Memory B cell (primary cell): ENCODE measurements at regions not wholly inside any gene's neighbourhood (a gene's known extent, or its start where the extent isn't known, plus 50 kb on each side); places are given as distances from the start of the nearest gene placed in this dataset.

Experiments used
- ATAC-seq: fragments of 150-1000 bp; cut with Tn5 transposase; 2 replicates; pipeline ENCODE4 v1.10.0; 2021; ENCODE audit warnings: low read depth, mild to moderate bottlenecking, moderate library complexity
- DNase-seq, 2 donors: peaks; one replicate each; pipeline ENCODE4 v3.0.0; 2022; ENCODE audit warnings: low spot score in 2 of 2
- H3K27ac Mint-ChIP-seq: one replicate; pipeline ENCODE4 v1.8.0; 2022; ENCODE audit warnings: mild to moderate bottlenecking, moderate library complexity, mixed read lengths
- H3K27me3 Mint-ChIP-seq: one replicate; pipeline ENCODE4 v1.8.0; 2022; ENCODE audit warnings: mixed read lengths
- H3K36me3 Mint-ChIP-seq: one replicate; pipeline ENCODE4 v1.8.0; 2022; ENCODE audit warnings: mild to moderate bottlenecking, mixed read lengths
- H3K4me1 Mint-ChIP-seq: one replicate; pipeline ENCODE4 v1.8.0; 2022; ENCODE audit warnings: mixed read lengths
- H3K4me3 Mint-ChIP-seq: one replicate; pipeline ENCODE4 v1.8.0; 2022; ENCODE audit warnings: mild to moderate bottlenecking, moderate library complexity, mixed read lengths
- H3K9me3 Mint-ChIP-seq: one replicate; pipeline ENCODE4 v1.8.0; 2022; ENCODE audit warnings: mixed read lengths

DNA sequence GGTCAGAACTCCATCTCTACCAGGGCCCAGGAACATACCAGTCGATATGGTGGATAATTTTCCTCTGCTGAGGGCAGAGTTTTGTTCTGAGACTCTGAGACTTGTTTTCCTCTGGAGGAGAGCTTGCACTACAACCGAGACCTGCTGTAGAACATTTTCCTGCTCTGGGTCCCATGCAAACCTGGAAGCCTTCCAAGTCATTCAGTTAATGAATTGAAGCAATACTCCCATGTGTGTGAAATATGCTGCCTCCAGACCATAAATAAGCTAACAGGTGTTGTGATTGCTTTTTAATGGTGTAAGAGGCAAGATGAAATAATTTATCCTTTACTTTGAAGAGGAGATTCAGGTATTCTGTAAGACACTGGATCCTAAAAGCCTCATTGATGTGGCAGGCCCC lies 372.8 kb downstream of the TMEM167A start:
- peaks cover 3% of the 10 kb centered on the region for H3K27me3 Mint-ChIP-seq

DNA sequence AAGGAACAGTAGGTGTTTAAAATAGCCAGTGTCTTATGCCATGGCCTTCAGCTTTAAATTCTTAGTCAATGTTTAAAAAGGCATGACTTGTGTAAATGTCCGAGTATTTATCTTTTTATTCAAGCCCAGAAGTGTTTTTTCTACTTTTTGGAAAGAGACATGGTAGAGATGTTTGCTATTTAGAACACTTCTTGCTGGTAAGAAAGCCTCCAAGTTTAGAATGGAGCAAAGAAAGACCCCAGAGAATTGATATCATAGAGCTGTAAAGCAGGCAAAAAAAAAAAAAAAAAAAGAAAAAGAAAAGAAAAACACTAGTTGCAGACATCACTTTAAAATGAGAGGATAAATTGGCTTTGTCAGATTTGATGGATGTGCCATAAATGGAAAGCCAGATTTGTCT lies 375.1 kb downstream of the TMEM167A start:
- Mint-ChIP-seq H3K36me3 (no peaks in the 10 kb centered on the region), H3K4me3 (no peak overlapping the region), H3K27me3 (peaks cover 3% of the 10 kb centered on the region), H3K27ac (no peak overlapping the region), H3K9me3 (peaks cover 1% of the 10 kb centered on the region), H3K4me1 (no peaks in the 10 kb centered on the region)
- ATAC-seq (no peak), DNase-seq (no peak)

More for the DNA sequence above, 372.8 kb downstream of the TMEM167A start:
- DNase-seq (no peak), ATAC-seq (no peak)
- H3K4me3 Mint-ChIP-seq = no peak overlapping the region
- peaks cover 3% of the 10 kb centered on the region for H3K9me3 Mint-ChIP-seq
- no peaks in the 10 kb centered on the region for H3K36me3 Mint-ChIP-seq
- no peaks in the 10 kb centered on the region for H3K4me1 Mint-ChIP-seq
- H3K27ac Mint-ChIP-seq = no peak overlapping the region

DNA sequence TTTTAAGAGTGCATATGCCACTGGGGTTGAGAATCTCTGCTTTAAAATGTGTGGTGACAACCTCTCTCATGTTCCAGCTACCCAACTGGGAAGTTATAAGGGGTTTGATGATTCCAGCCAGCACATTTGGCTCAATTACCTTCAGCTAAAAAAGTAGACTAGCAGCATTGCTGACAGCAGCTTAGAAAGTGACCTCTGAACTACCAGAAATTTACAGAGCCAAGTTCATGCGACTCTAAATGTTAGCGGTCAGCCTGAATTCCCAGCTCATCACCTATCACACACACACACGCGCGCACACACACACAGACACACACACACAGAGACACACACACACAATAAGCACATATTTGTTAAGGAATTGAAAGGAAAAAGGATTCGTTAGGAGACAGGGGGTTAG lies 377.5 kb downstream of the TMEM167A start:
- ATAC-seq (no peak), DNase-seq (no peak)
- H3K27ac Mint-ChIP-seq = no peak overlapping the region
- H3K4me3 Mint-ChIP-seq = no peak overlapping the region
- no peaks in the 10 kb centered on the region for H3K36me3 Mint-ChIP-seq
- H3K9me3 Mint-ChIP-seq = no peaks in the 10 kb centered on the region
- no peaks in the 10 kb centered on the region for H3K4me1 Mint-ChIP-seq
- no peaks in the 10 kb centered on the region for H3K27me3 Mint-ChIP-seq

DNA sequence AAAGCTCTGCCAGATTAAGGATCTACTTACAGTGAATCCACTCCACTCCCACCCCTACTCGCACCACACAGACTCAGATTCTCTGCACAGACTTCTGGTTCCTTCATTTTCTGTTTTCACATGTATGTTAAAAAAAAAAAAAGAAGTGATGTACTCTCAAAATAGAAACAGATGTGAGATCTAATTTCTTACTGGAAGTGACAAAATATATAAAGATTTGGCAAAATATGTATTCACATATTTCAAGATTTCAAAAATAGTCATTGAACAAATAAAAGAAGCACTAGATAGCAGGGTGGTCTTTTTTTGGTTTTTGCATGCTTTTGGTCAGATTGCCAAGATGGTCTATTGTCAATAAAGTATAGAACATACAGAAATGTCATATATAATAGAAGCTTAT lies 379.2 kb downstream of the TMEM167A start:
- DNase-seq = no peak
- H3K36me3 Mint-ChIP-seq = no peaks in the 10 kb centered on the region
- H3K27me3 Mint-ChIP-seq = no peaks in the 10 kb centered on the region

DNA sequence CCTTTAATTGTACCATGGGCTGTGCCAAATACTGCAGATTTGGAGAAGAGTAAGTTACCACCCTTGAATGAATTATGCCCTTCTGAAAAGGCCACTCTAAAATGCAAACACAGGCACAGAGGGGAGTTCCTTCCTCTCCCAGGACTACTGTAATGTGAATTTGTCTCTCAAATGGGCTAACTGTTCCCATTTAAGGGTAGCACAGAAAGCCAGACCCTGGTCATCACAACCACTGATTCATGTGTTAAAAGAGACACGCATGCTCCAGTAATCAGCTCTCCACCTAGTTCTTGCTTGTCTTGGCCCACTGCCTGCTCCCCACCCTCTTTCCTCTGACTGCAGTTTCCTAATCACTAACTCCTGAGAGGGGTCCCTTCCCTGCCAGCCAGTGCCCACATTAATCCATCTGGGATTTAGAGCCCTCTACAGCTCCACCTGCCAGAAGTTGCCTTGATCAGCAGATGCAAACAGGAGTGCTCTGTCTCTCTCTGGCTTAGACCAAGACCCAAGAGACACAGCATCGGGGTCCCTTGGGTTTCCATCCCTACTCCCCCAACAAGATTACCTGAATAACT lies 382.4 kb downstream of the TMEM167A start:
- no peak overlapping the region for H3K27ac Mint-ChIP-seq
- H3K9me3 Mint-ChIP-seq = no peaks in the 10 kb centered on the region
- H3K36me3 Mint-ChIP-seq = no peaks in the 10 kb centered on the region
- ATAC-seq = no peak
- DNase-seq = no peak
- no peaks in the 10 kb centered on the region for H3K4me1 Mint-ChIP-seq
- no peaks in the 10 kb centered on the region for H3K27me3 Mint-ChIP-seq
- H3K4me3 Mint-ChIP-seq = no peak overlapping the region

More for the DNA sequence above, 379.2 kb downstream of the TMEM167A start:
- Mint-ChIP-seq H3K9me3 (no peaks in the 10 kb centered on the region), H3K4me1 (no peaks in the 10 kb centered on the region), H3K4me3 (no peak overlapping the region), H3K27ac (no peak overlapping the region)
- no peak for ATAC-seq

DNA sequence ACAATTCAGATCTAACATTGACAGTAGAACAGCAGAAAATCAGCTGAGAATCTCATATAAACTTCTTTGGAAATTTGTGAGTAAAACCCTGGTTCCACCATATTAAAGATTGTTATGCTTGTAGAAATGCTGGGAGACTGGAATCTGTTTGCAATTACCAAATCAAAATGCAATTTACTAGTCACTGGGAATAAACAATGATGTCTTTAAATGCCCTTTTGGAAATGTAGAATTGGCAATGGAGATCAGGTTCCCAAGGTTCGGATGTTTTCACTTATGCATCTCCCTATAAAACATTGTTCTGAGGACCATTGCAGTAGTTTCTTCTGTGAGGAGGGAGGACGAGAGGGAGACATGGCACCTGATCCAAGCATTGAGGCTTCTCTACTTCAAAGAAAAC lies 384.4 kb downstream of the TMEM167A start:
- no peak overlapping the region for H3K4me3 Mint-ChIP-seq

DNA sequence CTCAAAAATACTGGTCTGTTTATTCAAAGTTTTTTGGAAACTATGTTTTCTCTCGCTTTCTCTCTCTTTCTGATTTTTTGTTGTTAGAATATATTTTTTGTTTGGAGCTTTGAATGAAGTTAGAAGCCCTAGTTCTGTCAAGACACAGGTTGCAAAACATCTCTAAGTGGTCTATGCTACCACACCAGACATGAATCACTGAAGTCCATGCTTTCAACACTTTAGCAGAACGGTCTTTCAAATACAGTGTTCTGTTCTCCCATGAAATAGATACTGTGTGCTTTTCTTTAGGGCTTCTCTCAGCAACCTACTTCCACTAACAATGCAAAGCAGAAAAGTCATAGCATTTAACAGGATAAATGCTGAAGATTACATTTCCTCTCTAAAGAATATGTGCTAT lies 392.5 kb downstream of the TMEM167A start:
- H3K36me3 Mint-ChIP-seq = no peaks in the 10 kb centered on the region
- ATAC-seq (no peak), DNase-seq (no peak)
- peaks cover 4% of the 10 kb centered on the region for H3K9me3 Mint-ChIP-seq
- no peak overlapping the region for H3K4me3 Mint-ChIP-seq
- H3K27me3 Mint-ChIP-seq = no peaks in the 10 kb centered on the region
- no peak overlapping the region for H3K27ac Mint-ChIP-seq
- H3K4me1 Mint-ChIP-seq = no peaks in the 10 kb centered on the region

More for the DNA sequence above, 384.4 kb downstream of the TMEM167A start:
- DNase-seq = no peak
- Mint-ChIP-seq H3K36me3 (no peaks in the 10 kb centered on the region), H3K9me3 (no peaks in the 10 kb centered on the region), H3K27me3 (no peaks in the 10 kb centered on the region), H3K4me1 (no peaks in the 10 kb centered on the region), H3K27ac (no peak overlapping the region)
- ATAC-seq = no peak

DNA sequence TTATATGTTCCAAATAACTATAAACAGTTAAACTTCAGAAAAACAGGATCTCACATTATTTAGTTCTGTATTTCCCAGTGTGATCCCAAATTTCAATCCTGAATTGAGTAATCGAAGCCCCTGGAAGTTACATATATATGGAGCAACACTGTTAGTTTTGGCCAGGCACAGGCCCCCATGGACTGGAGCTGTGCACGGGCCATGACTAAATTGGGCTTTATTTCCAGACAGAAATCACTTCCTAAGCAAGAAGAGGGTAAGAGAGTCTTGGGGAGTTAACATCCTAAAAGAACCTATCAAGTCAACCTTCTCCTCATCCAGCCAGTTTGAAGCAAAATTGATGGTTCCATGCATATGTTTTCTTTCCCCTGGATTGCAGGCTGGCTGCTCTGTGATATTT lies 393.0 kb downstream of the TMEM167A start:
- no peak for ATAC-seq
- Mint-ChIP-seq H3K36me3 (no peaks in the 10 kb centered on the region), H3K4me3 (no peak overlapping the region), H3K27ac (no peak overlapping the region), H3K27me3 (no peaks in the 10 kb centered on the region), H3K9me3 (peaks cover 4% of the 10 kb centered on the region), H3K4me1 (no peaks in the 10 kb centered on the region)
- no peak for DNase-seq

DNA sequence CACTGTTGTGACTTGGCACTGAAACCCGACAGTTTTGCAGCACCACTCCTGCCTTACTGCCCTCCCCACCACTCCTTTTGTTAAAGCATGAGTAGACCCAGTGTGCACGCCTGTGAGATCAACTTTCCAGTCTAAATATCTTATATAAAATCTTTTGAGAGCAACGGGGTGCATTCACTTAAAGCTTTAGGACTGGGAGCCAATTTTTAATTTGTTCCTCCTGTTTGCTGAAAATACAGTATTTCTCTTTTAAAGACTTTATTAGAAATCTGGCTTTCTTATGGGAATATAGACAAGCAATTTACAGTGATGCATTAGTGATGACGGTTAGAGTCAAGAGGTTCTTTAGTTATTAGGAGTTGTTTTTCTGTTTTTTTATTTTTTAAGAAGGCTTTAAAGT lies 397.5 kb downstream of the TMEM167A start:
- no peaks in the 10 kb centered on the region for H3K27me3 Mint-ChIP-seq
- peaks cover 4% of the 10 kb centered on the region for H3K9me3 Mint-ChIP-seq

DNA sequence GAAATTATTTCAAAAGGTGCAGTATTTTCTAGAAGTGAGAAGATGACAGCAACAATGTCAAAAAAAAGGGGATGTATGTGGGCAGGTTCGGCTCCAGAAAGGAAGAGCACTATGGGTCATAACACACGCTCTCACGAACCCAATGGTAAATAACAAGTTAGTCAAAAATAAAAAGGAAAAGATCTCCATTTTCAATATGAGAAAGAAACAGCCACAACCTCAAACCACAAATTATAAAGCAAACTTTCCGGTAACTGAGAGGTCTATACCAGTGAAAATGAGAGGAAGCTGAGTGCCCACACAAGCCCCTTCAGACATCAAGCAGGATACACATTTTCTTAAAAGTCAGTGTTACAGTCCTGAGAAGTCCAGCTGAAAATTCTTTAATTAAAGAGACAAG lies 398.5 kb upstream of the RPS23 start:
- Mint-ChIP-seq H3K27me3 (no peaks in the 10 kb centered on the region), H3K36me3 (no peaks in the 10 kb centered on the region), H3K4me1 (no peaks in the 10 kb centered on the region), H3K27ac (no peak overlapping the region), H3K4me3 (no peak overlapping the region), H3K9me3 (peaks cover under 1% of the 10 kb centered on the region)
- DNase-seq = no peak
- no peak for ATAC-seq

More for the DNA sequence above, 397.5 kb downstream of the TMEM167A start:
- Mint-ChIP-seq H3K4me1 (no peaks in the 10 kb centered on the region), H3K36me3 (no peaks in the 10 kb centered on the region), H3K27ac (no peak overlapping the region), H3K4me3 (no peak overlapping the region)
- DNase-seq (no peak), ATAC-seq (no peak)

DNA sequence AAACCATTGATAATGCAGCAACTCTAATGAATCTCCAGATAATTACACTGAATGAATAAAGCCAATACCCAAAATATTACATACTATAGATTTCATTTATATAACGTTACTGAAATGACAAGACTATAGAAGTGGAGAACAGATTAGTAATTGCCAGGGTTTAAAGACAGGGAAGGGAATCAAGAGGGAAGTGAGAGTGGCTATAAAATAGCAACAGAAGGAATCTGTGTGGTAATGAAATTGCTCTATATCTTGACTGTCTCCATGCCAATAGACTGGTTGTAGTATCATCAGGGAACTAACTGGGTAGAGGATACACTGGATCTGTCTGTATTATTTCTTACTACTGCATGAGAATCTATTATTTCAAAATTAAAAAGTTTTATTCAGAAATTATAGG lies 396.5 kb upstream of the RPS23 start:
- no peak overlapping the region for H3K27ac Mint-ChIP-seq
- no peaks in the 10 kb centered on the region for H3K27me3 Mint-ChIP-seq
- DNase-seq = no peak
- no peak overlapping the region for H3K4me3 Mint-ChIP-seq
- no peak for ATAC-seq
- H3K9me3 Mint-ChIP-seq = no peaks in the 10 kb centered on the region
- no peaks in the 10 kb centered on the region for H3K4me1 Mint-ChIP-seq
- H3K36me3 Mint-ChIP-seq = no peaks in the 10 kb centered on the region

DNA sequence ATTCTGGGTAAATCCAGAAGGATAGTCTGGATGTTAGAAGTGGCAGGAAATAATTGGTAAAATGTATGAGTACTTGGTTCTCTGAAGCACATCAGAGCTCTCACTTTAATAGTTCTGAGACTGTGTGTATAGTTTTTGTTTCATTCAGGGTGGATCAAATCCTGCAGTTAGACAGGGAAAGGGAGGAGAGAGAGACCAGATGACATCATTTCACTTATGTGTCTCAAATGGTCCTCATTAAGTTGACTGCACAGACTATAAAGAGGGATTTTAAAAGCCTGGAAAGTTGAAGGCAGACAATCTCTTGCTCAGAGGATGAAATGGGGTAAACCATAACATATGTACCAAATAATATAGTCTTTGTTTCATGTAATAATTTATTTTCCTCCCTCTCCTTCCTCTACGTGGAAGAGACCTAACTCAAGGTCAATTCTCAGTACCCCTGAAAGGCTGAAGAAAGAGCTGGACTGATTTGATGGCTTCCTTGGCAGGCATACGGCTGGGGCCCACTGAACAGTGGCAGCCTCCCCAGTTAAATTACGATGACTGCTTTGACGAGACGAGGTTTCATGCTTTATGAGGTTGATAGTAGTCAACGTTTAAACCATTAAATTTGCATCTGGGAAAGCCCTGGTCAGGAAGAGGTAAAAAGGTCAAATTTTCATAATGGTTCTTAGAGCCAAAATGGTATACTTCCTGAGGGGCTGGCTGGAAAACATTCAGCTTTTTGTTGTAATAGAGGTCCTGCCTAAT lies 395.1 kb upstream of the RPS23 start:
- Mint-ChIP-seq H3K27ac (no peak overlapping the region), H3K4me3 (no peak overlapping the region), H3K9me3 (no peaks in the 10 kb centered on the region), H3K36me3 (no peaks in the 10 kb centered on the region), H3K4me1 (no peaks in the 10 kb centered on the region), H3K27me3 (no peaks in the 10 kb centered on the region)
- ATAC-seq (no peak), DNase-seq (no peak)

DNA sequence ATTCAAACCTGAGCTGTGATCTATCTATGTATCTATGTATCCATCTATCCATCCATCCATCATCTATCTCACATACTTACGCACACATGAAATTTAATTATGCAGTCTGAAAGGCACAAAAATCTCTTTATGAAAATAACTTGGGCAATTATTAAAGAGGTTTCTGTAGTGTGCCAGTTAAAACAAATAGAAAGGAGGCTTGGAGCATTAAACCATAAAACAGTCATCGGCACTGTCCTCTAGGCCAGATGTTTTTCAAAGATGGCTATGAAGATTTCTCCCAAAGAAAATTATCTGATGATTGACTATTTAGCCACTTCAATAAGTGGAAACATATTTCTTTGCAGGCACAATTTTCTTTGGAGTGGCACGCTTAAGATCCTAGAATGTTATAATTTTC lies 392.5 kb upstream of the RPS23 start:
- no peak for DNase-seq
- no peaks in the 10 kb centered on the region for H3K36me3 Mint-ChIP-seq
- no peak for ATAC-seq
- no peaks in the 10 kb centered on the region for H3K4me1 Mint-ChIP-seq
- no peak overlapping the region for H3K4me3 Mint-ChIP-seq
- no peak overlapping the region for H3K27ac Mint-ChIP-seq
- no peaks in the 10 kb centered on the region for H3K9me3 Mint-ChIP-seq
- no peaks in the 10 kb centered on the region for H3K27me3 Mint-ChIP-seq

DNA sequence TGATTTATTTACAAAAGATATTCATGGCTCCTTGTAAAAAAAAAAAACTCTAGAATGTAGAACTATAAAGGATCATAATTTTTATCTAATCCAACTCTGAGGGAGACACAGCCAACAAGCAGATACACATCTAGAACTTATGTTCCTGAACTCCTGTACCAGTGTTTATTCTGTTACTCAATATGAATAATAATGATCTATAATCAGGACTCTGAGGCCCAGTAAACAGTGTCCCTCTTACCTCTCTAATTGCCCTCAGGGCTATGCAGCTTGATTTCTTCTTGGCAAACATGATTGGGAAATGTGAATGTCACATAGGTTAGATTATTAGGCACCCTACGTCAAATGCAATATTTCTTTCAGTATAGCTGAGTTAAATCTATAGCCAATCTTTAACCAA lies 391.6 kb upstream of the RPS23 start:
- H3K27me3 Mint-ChIP-seq = no peaks in the 10 kb centered on the region
- no peaks in the 10 kb centered on the region for H3K36me3 Mint-ChIP-seq
- no peaks in the 10 kb centered on the region for H3K4me1 Mint-ChIP-seq
- DNase-seq (no peak), ATAC-seq (no peak)
- H3K27ac Mint-ChIP-seq = no peak overlapping the region
- H3K4me3 Mint-ChIP-seq = no peak overlapping the region
- no peaks in the 10 kb centered on the region for H3K9me3 Mint-ChIP-seq

DNA sequence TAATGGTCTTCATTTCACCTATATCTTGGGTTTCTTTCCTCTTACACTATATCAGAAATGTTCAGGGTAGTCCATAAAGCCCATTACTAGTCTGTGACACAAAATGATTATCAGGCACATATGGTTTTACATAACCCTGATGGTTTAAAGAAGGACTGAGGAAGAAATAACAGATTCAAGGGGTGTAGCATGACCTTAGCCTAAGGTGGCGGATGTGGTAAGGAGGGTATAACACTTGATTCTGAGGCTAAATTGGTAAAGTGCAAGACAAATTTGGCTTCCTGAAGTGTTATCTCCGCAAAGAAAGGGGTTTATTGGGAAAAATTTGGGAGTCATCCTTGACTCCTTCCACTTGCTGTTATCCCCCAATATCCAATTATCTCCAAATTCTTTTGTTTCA lies 388.2 kb upstream of the RPS23 start:
- H3K36me3 Mint-ChIP-seq = no peaks in the 10 kb centered on the region
- DNase-seq = no peak
- H3K4me3 Mint-ChIP-seq = no peak overlapping the region
- H3K4me1 Mint-ChIP-seq = no peaks in the 10 kb centered on the region
- H3K27ac Mint-ChIP-seq = no peak overlapping the region
- ATAC-seq = no peak
- H3K9me3 Mint-ChIP-seq = no peaks in the 10 kb centered on the region
- no peaks in the 10 kb centered on the region for H3K27me3 Mint-ChIP-seq
